DND-41 (cell line): ENCODE measurements at regions not wholly inside any gene's neighbourhood (a gene's known extent, or its start where the extent isn't known, plus 50 kb on each side); places are given as distances from the start of the nearest gene placed in this dataset.

Experiments
- ATAC-seq: fragments of 200-7000 bp; cut with Tn5 transposase; 3 replicates; pipeline ENCODE4 v1.9.1; 2021; ENCODE audit warnings: low read depth; ENCODE audit not compliant: insufficient read depth
- DNase-seq: peaks from one replicate; pipeline ENCODE4 v3.0.0-alpha.2; 2020
- H2AFZ ChIP-seq: 2 replicates; pipeline ENCODE4 v1.6.0; 2012; ENCODE audit warnings: low read depth, low read length
- H3K27ac ChIP-seq: 2 replicates; pipeline ENCODE4 v1.5.1; 2012; ENCODE audit warnings: low read length, inconsistent platforms
- H3K27me3 ChIP-seq: fragments of 200-600 bp; sonication (generic); 2 replicates; pipeline ENCODE4 v1.6.0; 2012; ENCODE audit warnings: low read length, mild to moderate bottlenecking, inconsistent platforms; ENCODE audit not compliant: insufficient read depth, poor library complexity
- H3K36me3 ChIP-seq: 2 replicates; pipeline ENCODE4 v1.5.1; 2012; ENCODE audit warnings: low read length, inconsistent platforms; ENCODE audit not compliant: insufficient read depth
- H3K4me1 ChIP-seq: 2 replicates; pipeline ENCODE4 v1.5.1; 2012; ENCODE audit warnings: mild to moderate bottlenecking, low read length; ENCODE audit not compliant: insufficient read depth
- H3K4me2 ChIP-seq: 2 replicates; pipeline ENCODE4 v1.6.0; 2012; ENCODE audit warnings: mild to moderate bottlenecking, moderate library complexity, low read length, inconsistent platforms; ENCODE audit not compliant: insufficient read depth
- H3K4me3 ChIP-seq, 2 experiments: fragments of 200-600 bp in 1 of 2; shearing (Covaris generic) in 1 of 2; 2 replicates each; pipeline ENCODE4 v1.5.1; 2012 to 2016; ENCODE audit warnings: inconsistent platforms in 2 of 2, low read length in 2 of 2, mild to moderate bottlenecking in 2 of 2, low read depth in 1 of 2, moderate library complexity in 1 of 2
- H3K79me2 ChIP-seq: 2 replicates; pipeline ENCODE4 v1.6.0; 2012; ENCODE audit warnings: low read length, inconsistent platforms; ENCODE audit not compliant: insufficient read depth
- H3K9ac ChIP-seq: 2 replicates; pipeline ENCODE4 v1.6.0; 2012; ENCODE audit warnings: low read depth, mild to moderate bottlenecking, inconsistent platforms, low read length, moderate library complexity
- H3K9me3 ChIP-seq: 2 replicates; pipeline ENCODE4 v1.5.1; 2012; ENCODE audit warnings: low read length, moderate library complexity, mild to moderate bottlenecking, inconsistent platforms; ENCODE audit not compliant: insufficient read depth, severe bottlenecking
- H4K20me1 ChIP-seq: 2 replicates; pipeline ENCODE4 v1.6.0; 2012; ENCODE audit warnings: low read length; ENCODE audit not compliant: insufficient read depth
- EZH2 ChIP-seq: IDR thresholded peaks from 3 replicates; pipeline ENCODE4 v1.6.1; 2012; ENCODE audit warnings: borderline replicate concordance, low read depth, mild to moderate bottlenecking, moderate library complexity, low read length, inconsistent platforms; ENCODE audit not compliant: severe bottlenecking
- TF ChIP-seq, protein P1 (sequence below): IDR thresholded peaks from 2 replicates; pipeline ENCODE4 v1.5.1; 2012; ENCODE audit warnings: borderline replicate concordance, low read length, moderate library complexity, mild to moderate bottlenecking; ENCODE audit not compliant: poor library complexity, severe bottlenecking; ENCODE audit errors: extremely low read depth

DNA sequence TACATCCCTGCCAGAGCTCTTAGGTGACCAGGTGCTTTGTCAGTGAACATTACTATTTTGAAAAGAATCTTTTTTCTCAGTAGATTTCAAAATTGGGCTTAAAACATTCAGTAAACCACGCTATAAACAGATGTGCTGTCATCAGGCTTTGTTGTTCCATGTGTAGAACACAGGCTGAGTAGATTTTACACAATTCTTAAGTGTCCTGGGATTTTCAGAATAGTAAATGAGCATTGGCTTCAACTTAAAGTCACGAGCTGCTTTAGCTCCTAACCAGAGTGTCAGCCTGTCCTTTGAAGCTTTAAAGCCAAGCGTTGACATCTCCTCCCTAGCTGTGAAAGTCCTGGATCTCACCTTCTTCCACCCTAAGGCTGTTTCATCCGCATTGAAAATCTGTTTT, 83.6 kb downstream of the CARTPT start:
- H3K79me2 ChIP-seq, result no peaks in the 10 kb centered on the region
- H3K4me1 ChIP-seq, result no peaks in the 10 kb centered on the region
- H3K4me2 ChIP-seq, result no peak overlapping the region
- H3K9me3 ChIP-seq, result no peaks in the 10 kb centered on the region
- no peak overlapping the region for H3K27ac ChIP-seq
- no peak for DNase-seq
- no peaks in the 10 kb centered on the region for H4K20me1 ChIP-seq
- H3K27me3 ChIP-seq, result peaks cover 3% of the 10 kb centered on the region
- H3K36me3 ChIP-seq, result no peaks in the 10 kb centered on the region
- no peak for TF ChIP-seq EZH2
- TF ChIP-seq, protein P1, sequence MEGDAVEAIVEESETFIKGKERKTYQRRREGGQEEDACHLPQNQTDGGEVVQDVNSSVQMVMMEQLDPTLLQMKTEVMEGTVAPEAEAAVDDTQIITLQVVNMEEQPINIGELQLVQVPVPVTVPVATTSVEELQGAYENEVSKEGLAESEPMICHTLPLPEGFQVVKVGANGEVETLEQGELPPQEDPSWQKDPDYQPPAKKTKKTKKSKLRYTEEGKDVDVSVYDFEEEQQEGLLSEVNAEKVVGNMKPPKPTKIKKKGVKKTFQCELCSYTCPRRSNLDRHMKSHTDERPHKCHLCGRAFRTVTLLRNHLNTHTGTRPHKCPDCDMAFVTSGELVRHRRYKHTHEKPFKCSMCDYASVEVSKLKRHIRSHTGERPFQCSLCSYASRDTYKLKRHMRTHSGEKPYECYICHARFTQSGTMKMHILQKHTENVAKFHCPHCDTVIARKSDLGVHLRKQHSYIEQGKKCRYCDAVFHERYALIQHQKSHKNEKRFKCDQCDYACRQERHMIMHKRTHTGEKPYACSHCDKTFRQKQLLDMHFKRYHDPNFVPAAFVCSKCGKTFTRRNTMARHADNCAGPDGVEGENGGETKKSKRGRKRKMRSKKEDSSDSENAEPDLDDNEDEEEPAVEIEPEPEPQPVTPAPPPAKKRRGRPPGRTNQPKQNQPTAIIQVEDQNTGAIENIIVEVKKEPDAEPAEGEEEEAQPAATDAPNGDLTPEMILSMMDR, result no peak
- no peak for ATAC-seq
- no peak overlapping the region for H3K9ac ChIP-seq
- no peak overlapping the region for H3K4me3 ChIP-seq
- H2AFZ ChIP-seq, result no peak overlapping the region

DNA sequence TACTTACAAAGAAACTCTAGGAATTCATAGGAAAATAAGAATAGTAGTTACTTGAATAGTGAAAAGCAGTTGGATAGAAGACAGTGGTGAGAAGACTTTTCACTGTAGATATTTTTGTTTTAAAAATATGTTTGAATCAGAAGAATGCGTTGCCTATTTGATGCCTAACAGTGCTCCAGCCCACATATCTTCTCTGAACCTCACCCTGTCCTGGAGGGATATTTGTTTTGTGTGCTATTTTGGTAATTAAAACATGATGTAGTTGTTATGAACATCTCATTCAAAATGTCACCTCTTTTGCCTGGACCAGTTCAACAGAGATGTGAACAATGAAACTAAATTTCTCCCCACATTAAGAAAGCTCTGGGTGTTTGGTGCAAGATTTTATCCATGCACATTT, 87.6 kb downstream of the CARTPT start:
- TF ChIP-seq EZH2, result no peak
- TF ChIP-seq, protein P1, result no peak
- Histone ChIP-seq H3K36me3 (no peaks in the 10 kb centered on the region), H3K4me2 (no peak overlapping the region), H3K27me3 (peaks cover 3% of the 10 kb centered on the region), H3K9me3 (no peaks in the 10 kb centered on the region), H3K27ac (no peak overlapping the region), H2AFZ (no peak overlapping the region), H4K20me1 (no peaks in the 10 kb centered on the region), H3K79me2 (no peaks in the 10 kb centered on the region), H3K4me1 (peaks cover 8% of the 10 kb centered on the region; the same call in 1 of the 2 replicates), H3K4me3 (no peak overlapping the region), H3K9ac (no peak overlapping the region)
- DNase-seq, result no peak
- ATAC-seq, result no peak

DNA sequence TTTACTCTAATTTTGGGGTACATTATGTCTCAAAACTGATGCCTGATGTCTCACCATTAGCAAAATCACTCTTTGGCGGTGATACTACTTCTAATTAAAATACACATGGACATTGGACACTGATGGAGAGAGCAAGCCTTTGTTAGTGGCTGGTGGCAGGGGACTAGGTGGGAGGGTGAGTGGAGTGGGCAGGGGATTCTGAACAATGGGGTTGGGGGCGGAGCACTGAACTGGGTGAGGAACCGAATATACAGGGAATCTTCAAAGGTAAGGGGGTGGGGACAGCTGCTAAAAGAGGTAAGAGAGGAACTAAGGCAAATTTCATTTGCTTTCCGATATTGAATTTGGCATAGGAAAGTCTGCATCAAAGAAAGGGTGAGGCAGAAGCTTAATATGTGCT, 88.8 kb downstream of the CARTPT start:
- ATAC-seq (no peak), DNase-seq (no peak)
- Histone ChIP-seq H2AFZ (no peak overlapping the region), H3K9ac (no peak overlapping the region), H3K27me3 (peaks cover 3% of the 10 kb centered on the region), H3K36me3 (no peaks in the 10 kb centered on the region), H3K4me1 (peaks cover 8% of the 10 kb centered on the region; the same call in 1 of the 2 replicates), H3K27ac (no peak overlapping the region), H4K20me1 (no peaks in the 10 kb centered on the region), H3K9me3 (no peaks in the 10 kb centered on the region), H3K4me2 (no peak overlapping the region), H3K79me2 (no peaks in the 10 kb centered on the region), H3K4me3 (no peak overlapping the region)
- TF ChIP-seq EZH2, result no peak
- TF ChIP-seq, protein P1, result no peak

DNA sequence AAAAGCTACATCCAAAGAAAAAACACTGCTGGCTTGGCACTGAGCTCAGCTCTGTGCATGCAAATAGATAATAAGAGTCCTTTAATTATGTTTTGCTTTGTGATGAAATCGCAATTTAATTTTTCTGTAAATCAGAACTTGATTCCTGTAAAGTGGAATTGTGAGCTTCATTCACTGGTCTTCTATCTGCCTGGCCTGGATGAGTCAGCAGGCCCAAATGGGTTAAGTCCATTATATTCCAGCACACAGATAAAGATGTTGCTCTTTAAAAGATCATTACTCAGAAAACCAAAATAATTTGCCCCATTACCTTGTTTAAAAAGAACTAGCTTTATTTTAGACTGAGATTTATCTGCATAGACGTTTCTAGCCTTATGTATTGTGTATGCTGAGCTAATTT, 90.4 kb downstream of the CARTPT start:
- no peak overlapping the region for H3K9ac ChIP-seq
- H2AFZ ChIP-seq, result no peak overlapping the region
- H3K9me3 ChIP-seq, result no peaks in the 10 kb centered on the region
- H3K4me2 ChIP-seq, result no peak overlapping the region
- H4K20me1 ChIP-seq, result no peaks in the 10 kb centered on the region
- no peak overlapping the region for H3K27ac ChIP-seq
- H3K36me3 ChIP-seq, result no peaks in the 10 kb centered on the region
- TF ChIP-seq, protein P1, result no peak
- TF ChIP-seq EZH2, result no peak
- H3K27me3 ChIP-seq, result peaks cover 2% of the 10 kb centered on the region
- no peak for DNase-seq
- no peak for ATAC-seq
- peaks cover 8% of the 10 kb centered on the region; the same call in 1 of the 2 replicates for H3K4me1 ChIP-seq
- H3K4me3 ChIP-seq, result no peak overlapping the region
- H3K79me2 ChIP-seq, result no peaks in the 10 kb centered on the region
